ENCODE measurements at regions not wholly inside any gene's neighbourhood (a gene's known extent, or its start where the extent isn't known, plus 50 kb on each side); places are given as distances from the start of the nearest gene placed in this dataset.

DNA sequence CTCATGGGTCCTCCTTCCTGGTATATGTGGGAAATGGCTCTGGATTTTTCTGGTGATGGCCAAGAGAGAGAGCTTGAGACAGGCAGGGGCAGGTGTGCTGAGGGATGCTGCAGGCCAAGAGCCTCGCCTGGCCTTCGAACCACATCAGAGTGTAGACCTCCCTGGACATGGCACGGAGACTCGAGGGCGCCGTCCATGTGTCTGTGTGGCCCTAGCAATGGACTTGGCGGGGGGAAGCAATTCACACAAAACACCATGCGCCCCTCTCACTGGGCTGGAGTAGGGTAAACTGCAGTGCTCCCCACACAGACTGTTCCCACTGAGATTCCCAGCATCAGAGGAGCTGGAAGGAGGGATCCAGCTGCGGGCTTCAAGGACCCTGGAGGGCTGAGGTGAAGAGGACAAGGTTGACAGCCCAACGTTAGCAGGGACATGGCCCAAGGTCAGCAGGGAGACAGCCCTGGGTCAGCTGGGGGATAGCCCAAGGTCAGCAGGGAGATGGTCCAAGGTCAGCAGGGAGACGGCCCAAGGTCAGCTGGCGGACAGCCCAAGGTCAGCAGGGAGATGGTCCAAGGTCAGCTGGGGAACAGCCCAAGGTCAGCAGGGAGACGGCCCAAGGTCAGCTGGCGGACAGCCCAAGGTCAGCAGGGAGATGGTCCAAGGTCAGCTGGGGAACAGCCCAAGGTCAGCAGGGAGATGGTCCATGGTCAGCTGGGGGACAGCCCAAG lies 75.4 kb upstream of the HDAC4 start:
- TF ChIP-seq ISL1 (CRISPR knock-in tag; IDR thresholded peaks at IDR 0.05) (no peak), ZC3H10 (CRISPR knock-in tag; IDR thresholded peaks at IDR 0.05) (no peak), GLIS3 (CRISPR knock-in tag; IDR thresholded peaks at IDR 0.05) (no peak), ZFP30 (CRISPR knock-in tag; IDR thresholded peaks at IDR 0.05) (no peak)
- TF ChIP-seq, protein P1, sequence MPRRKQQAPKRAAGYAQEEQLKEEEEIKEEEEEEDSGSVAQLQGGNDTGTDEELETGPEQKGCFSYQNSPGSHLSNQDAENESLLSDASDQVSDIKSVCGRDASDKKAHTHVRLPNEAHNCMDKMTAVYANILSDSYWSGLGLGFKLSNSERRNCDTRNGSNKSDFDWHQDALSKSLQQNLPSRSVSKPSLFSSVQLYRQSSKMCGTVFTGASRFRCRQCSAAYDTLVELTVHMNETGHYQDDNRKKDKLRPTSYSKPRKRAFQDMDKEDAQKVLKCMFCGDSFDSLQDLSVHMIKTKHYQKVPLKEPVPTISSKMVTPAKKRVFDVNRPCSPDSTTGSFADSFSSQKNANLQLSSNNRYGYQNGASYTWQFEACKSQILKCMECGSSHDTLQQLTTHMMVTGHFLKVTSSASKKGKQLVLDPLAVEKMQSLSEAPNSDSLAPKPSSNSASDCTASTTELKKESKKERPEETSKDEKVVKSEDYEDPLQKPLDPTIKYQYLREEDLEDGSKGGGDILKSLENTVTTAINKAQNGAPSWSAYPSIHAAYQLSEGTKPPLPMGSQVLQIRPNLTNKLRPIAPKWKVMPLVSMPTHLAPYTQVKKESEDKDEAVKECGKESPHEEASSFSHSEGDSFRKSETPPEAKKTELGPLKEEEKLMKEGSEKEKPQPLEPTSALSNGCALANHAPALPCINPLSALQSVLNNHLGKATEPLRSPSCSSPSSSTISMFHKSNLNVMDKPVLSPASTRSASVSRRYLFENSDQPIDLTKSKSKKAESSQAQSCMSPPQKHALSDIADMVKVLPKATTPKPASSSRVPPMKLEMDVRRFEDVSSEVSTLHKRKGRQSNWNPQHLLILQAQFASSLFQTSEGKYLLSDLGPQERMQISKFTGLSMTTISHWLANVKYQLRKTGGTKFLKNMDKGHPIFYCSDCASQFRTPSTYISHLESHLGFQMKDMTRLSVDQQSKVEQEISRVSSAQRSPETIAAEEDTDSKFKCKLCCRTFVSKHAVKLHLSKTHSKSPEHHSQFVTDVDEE (CRISPR knock-in tag; IDR thresholded peaks at IDR 0.05): no peak
- TF ChIP-seq, protein P2, sequence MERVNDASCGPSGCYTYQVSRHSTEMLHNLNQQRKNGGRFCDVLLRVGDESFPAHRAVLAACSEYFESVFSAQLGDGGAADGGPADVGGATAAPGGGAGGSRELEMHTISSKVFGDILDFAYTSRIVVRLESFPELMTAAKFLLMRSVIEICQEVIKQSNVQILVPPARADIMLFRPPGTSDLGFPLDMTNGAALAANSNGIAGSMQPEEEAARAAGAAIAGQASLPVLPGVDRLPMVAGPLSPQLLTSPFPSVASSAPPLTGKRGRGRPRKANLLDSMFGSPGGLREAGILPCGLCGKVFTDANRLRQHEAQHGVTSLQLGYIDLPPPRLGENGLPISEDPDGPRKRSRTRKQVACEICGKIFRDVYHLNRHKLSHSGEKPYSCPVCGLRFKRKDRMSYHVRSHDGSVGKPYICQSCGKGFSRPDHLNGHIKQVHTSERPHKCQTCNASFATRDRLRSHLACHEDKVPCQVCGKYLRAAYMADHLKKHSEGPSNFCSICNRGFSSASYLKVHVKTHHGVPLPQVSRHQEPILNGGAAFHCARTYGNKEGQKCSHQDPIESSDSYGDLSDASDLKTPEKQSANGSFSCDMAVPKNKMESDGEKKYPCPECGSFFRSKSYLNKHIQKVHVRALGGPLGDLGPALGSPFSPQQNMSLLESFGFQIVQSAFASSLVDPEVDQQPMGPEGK (CRISPR knock-in tag; IDR thresholded peaks at IDR 0.05; ENCODE audit: borderline replicate concordance): no peak
- ATAC-seq: no peak

DNA sequence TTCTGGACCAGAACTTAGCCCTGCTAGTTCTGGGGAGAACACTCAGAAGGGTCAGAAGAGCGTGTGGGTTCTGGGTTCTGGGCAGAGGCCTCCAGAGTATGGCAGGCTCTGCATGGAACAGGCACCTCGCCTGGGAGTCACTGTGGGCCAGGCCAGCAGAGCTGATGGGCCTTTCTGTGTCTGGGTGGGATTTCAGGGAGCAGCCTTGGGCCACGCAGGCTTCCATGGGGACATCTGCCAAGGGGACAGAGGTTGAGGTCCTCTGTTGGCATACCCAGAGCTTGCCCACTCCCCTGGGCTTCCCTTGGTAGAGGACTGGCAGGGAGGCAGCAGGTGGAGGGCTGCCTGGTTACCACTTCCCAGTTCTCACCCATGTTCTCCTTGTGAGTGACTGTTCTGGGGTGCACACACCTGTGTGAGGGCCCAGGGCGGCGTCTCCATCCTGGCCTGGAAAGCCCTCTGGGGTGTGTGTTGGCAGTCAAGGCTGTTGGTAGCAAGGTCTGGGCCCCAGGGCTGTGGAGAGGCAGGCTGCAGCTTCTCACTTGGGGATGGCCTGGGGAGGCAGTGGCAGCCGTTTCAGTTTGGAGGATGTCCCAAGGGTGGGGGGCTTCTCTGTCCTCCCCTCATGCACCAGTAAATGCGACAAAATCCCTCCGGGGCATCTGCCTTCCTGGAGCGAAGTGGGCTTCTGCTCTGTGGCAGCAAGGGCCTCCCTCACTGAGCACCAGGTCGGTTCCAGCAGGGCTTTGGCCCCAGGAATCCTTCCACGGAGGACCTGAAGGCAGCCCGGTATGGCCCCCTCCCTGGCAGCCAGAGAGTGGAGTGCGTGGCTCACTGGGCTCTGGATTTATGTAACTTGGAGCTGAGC lies 74.6 kb upstream of the HDAC4 start:
- TF ChIP-seq CSDC2 (CRISPR knock-in tag; IDR thresholded peaks at IDR 0.05) (no peak), ZNF8 (CRISPR knock-in tag; IDR thresholded peaks at IDR 0.05) (no peak), ZFP30 (CRISPR knock-in tag; IDR thresholded peaks at IDR 0.05) (no peak), ISL1 (CRISPR knock-in tag; IDR thresholded peaks at IDR 0.05) (no peak), ESRRG (CRISPR knock-in tag; IDR thresholded peaks at IDR 0.05) (no peak), ZNF70 (CRISPR knock-in tag; IDR thresholded peaks at IDR 0.05) (no peak), BACH2 (CRISPR knock-in tag; IDR thresholded peaks at IDR 0.05; ENCODE audit: borderline replicate concordance) (no peak), ZC3H10 (CRISPR knock-in tag; IDR thresholded peaks at IDR 0.05) (no peak), TOX (CRISPR knock-in tag; IDR thresholded peaks at IDR 0.05; ENCODE audit: borderline replicate concordance) (no peak), RARB (CRISPR knock-in tag; IDR thresholded peaks at IDR 0.05) (no peak), OSR1 (CRISPR knock-in tag; IDR thresholded peaks at IDR 0.05) (no peak), ZFP3 (CRISPR knock-in tag; IDR thresholded peaks at IDR 0.05) (no peak), ZNF565 (CRISPR knock-in tag; conservative IDR thresholded peaks at IDR 0.05; ENCODE audit: low read depth) (no peak)
- TF ChIP-seq, protein P3, sequence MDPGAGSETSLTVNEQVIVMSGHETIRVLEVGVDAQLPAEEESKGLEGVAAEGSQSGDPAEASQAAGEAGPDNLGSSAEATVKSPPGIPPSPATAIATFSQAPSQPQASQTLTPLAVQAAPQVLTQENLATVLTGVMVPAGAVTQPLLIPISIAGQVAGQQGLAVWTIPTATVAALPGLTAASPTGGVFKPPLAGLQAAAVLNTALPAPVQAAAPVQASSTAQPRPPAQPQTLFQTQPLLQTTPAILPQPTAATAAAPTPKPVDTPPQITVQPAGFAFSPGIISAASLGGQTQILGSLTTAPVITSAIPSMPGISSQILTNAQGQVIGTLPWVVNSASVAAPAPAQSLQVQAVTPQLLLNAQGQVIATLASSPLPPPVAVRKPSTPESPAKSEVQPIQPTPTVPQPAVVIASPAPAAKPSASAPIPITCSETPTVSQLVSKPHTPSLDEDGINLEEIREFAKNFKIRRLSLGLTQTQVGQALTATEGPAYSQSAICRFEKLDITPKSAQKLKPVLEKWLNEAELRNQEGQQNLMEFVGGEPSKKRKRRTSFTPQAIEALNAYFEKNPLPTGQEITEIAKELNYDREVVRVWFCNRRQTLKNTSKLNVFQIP (CRISPR knock-in tag; IDR thresholded peaks at IDR 0.05; ENCODE audit: borderline replicate concordance, low read depth): no peak
- TF ChIP-seq, protein P4, sequence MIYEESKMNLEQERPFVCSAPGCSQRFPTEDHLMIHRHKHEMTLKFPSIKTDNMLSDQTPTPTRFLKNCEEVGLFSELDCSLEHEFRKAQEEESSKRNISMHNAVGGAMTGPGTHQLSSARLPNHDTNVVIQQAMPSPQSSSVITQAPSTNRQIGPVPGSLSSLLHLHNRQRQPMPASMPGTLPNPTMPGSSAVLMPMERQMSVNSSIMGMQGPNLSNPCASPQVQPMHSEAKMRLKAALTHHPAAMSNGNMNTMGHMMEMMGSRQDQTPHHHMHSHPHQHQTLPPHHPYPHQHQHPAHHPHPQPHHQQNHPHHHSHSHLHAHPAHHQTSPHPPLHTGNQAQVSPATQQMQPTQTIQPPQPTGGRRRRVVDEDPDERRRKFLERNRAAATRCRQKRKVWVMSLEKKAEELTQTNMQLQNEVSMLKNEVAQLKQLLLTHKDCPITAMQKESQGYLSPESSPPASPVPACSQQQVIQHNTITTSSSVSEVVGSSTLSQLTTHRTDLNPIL (CRISPR knock-in tag; IDR thresholded peaks at IDR 0.05; ENCODE audit: low read depth): no peak
- TF ChIP-seq, protein P1 (CRISPR knock-in tag; IDR thresholded peaks at IDR 0.05): no peak
- TF ChIP-seq, protein P5, sequence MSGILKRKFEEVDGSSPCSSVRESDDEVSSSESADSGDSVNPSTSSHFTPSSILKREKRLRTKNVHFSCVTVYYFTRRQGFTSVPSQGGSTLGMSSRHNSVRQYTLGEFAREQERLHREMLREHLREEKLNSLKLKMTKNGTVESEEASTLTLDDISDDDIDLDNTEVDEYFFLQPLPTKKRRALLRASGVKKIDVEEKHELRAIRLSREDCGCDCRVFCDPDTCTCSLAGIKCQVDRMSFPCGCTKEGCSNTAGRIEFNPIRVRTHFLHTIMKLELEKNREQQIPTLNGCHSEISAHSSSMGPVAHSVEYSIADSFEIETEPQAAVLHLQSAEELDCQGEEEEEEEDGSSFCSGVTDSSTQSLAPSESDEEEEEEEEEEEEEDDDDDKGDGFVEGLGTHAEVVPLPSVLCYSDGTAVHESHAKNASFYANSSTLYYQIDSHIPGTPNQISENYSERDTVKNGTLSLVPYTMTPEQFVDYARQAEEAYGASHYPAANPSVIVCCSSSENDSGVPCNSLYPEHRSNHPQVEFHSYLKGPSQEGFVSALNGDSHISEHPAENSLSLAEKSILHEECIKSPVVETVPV (CRISPR knock-in tag; IDR thresholded peaks at IDR 0.05): no peak
- ATAC-seq: no peak
